Mesothelial cell of epicardium (in vitro differentiated cells): ENCODE measurements at regions not wholly inside any gene's neighbourhood (a gene's known extent, or its start where the extent isn't known, plus 50 kb on each side); places are given as distances from the start of the nearest gene placed in this dataset.

ENCODE experiments used
- DNase-seq, 2 experiments: peaks; one replicate each; pipeline ENCODE4 v3.0.0; 2021; ENCODE audit warnings: low spot score in 2 of 2; ENCODE audit not compliant: unreplicated experiment in 2 of 2
- H3K27ac Mint-ChIP-seq: 2 replicates; pipeline ENCODE4 v1.8.0; 2021; ENCODE audit warnings: mixed read lengths
- H3K27me3 Mint-ChIP-seq: 2 replicates; pipeline ENCODE4 v1.8.0; 2021; ENCODE audit warnings: low read depth, mixed read lengths
- H3K36me3 Mint-ChIP-seq: 2 replicates; pipeline ENCODE4 v1.8.0; 2021; ENCODE audit warnings: mixed read lengths
- H3K4me1 Mint-ChIP-seq: 2 replicates; pipeline ENCODE4 v1.8.0; 2021; ENCODE audit warnings: mixed read lengths
- H3K4me3 Mint-ChIP-seq: 2 replicates; pipeline ENCODE4 v1.8.0; 2021; ENCODE audit warnings: mild to moderate bottlenecking, moderate library complexity, mixed read lengths
- H3K9me3 Mint-ChIP-seq: 2 replicates; pipeline ENCODE4 v1.8.0; 2021; ENCODE audit warnings: mixed read lengths
- CTCF ChIP-seq: fragments of 200-600 bp; sonication (generic); IDR thresholded peaks from one replicate; pipeline ENCODE4 v1.5.0; 2021; ENCODE audit warnings: antibody characterized with exemption; ENCODE audit not compliant: unreplicated experiment

GRCh38 chr3:66923969-66924368 is 74.1 kb upstream of the KBTBD8 start:
- no peak overlapping the region for H3K27ac Mint-ChIP-seq
- no peak for TF ChIP-seq CTCF

GRCh38 chr3:66928252-66928651 is 69.9 kb upstream of the KBTBD8 start:
- H3K4me1 Mint-ChIP-seq, result peaks cover 34% of the 10 kb centered on the region
- H3K4me3 Mint-ChIP-seq, result no peak overlapping the region
- no peak for DNase-seq
- peaks cover 14% of the 10 kb centered on the region for H3K9me3 Mint-ChIP-seq
- peaks cover 6% of the 10 kb centered on the region for H3K27me3 Mint-ChIP-seq
- no peak for TF ChIP-seq CTCF
- no peak overlapping the region for H3K27ac Mint-ChIP-seq
- no peaks in the 10 kb centered on the region for H3K36me3 Mint-ChIP-seq

More at GRCh38 chr3:66923969-66924368, 74.1 kb upstream of the KBTBD8 start:
- no peak overlapping the region for H3K4me3 Mint-ChIP-seq
- H3K36me3 Mint-ChIP-seq, result no peaks in the 10 kb centered on the region
- H3K9me3 Mint-ChIP-seq, result peaks cover 14% of the 10 kb centered on the region
- H3K27me3 Mint-ChIP-seq, result peaks cover 6% of the 10 kb centered on the region
- no peak for DNase-seq
- H3K4me1 Mint-ChIP-seq, result no peaks in the 10 kb centered on the region

GRCh38 chr3:66931291-66931690 is 66.8 kb upstream of the KBTBD8 start:
- no peak overlapping the region for H3K27ac Mint-ChIP-seq
- peaks cover 47% of the 10 kb centered on the region for H3K4me1 Mint-ChIP-seq
- no peak for TF ChIP-seq CTCF
- no peaks in the 10 kb centered on the region for H3K36me3 Mint-ChIP-seq
- H3K4me3 Mint-ChIP-seq, result no peak overlapping the region
- no peak for DNase-seq
- peaks cover under 1% of the 10 kb centered on the region for H3K27me3 Mint-ChIP-seq
- peaks cover 4% of the 10 kb centered on the region for H3K9me3 Mint-ChIP-seq

GRCh38 chr3:66931699-66932098 is 66.4 kb upstream of the KBTBD8 start:
- no peak overlapping the region for H3K4me3 Mint-ChIP-seq
- H3K36me3 Mint-ChIP-seq, result no peaks in the 10 kb centered on the region
- DNase-seq, result no peak
- H3K9me3 Mint-ChIP-seq, result no peaks in the 10 kb centered on the region
- no peak overlapping the region for H3K27ac Mint-ChIP-seq
- TF ChIP-seq CTCF, result no peak
- peaks cover 47% of the 10 kb centered on the region for H3K4me1 Mint-ChIP-seq
- H3K27me3 Mint-ChIP-seq, result no peaks in the 10 kb centered on the region

GRCh38 chr3:66933233-66933632 is 64.9 kb upstream of the KBTBD8 start:
- Mint-ChIP-seq H3K36me3 (no peaks in the 10 kb centered on the region), H3K9me3 (no peaks in the 10 kb centered on the region), H3K4me1 (peaks cover 47% of the 10 kb centered on the region), H3K27me3 (no peaks in the 10 kb centered on the region), H3K27ac (no peak overlapping the region), H3K4me3 (no peak overlapping the region)
- no peak for TF ChIP-seq CTCF
- no peak for DNase-seq

- no peak for TF ChIP-seq CTCF
- H3K27me3 Mint-ChIP-seq, result no peaks in the 10 kb centered on the region
- no peak overlapping the region for H3K4me3 Mint-ChIP-seq
- peaks cover 47% of the 10 kb centered on the region for H3K4me1 Mint-ChIP-seq
- DNase-seq, result no peak
- no peaks in the 10 kb centered on the region for H3K9me3 Mint-ChIP-seq
- H3K36me3 Mint-ChIP-seq, result no peaks in the 10 kb centered on the region
- no peak overlapping the region for H3K27ac Mint-ChIP-seq
Observed at GRCh38 chr3:66934041-66934440, 64.1 kb upstream of the KBTBD8 start.
